ENCODE measurements at regions not wholly inside any gene's neighbourhood (a gene's known extent, or its start where the extent isn't known, plus 50 kb on each side); places are given as distances from the start of the nearest gene placed in this dataset.

GRCh38 chr21:27817074-27817473, 850.2 kb upstream of the ADAMTS5 start:
- CTCF ChIA-PET = no interaction called here
- Histone ChIP-seq H3K79me2 (ENCODE audit: control insufficient read depth, insufficient read depth, low read length) (no peaks in the 10 kb centered on the region), H3K9ac (ENCODE audit: low read length) (no peak overlapping the region), H3K27ac (ENCODE audit: low read length in 2 of 2) (no peak overlapping the region), H3K4me3 (ENCODE audit: control extremely low read depth in 1 of 5, extremely low read depth in 1 of 5, insufficient read depth in 1 of 5, low read depth in 2 of 5, low read length in 4 of 5) (no peak overlapping the region), H4K20me1 (ENCODE audit: control insufficient read depth, insufficient read depth, low read length, poor library complexity, severe bottlenecking) (no peaks in the 10 kb centered on the region), H3K27me3 (replicated peaks in 1 of 4; ENCODE audit: control extremely low read depth in 1 of 4, control insufficient read depth in 3 of 4, insufficient read depth in 4 of 4, low read length in 3 of 4) (no peaks in the 10 kb centered on the region), H3K36me3 (replicated peaks in 1 of 2; ENCODE audit: control extremely low read depth in 1 of 2, control insufficient read depth in 1 of 2, extremely low read depth in 1 of 2, insufficient read depth in 2 of 2, low read length in 1 of 2) (no peaks in the 10 kb centered on the region), H3K9me3 (ENCODE audit: control extremely low read depth in 1 of 3, control insufficient read depth in 2 of 3, insufficient read depth in 1 of 3, low read length in 2 of 3) (no peaks in the 10 kb centered on the region), H3K4me1 (ENCODE audit: control insufficient read depth in 2 of 2, insufficient read depth in 2 of 2, low read length in 2 of 2) (no peaks in the 10 kb centered on the region), H2AFZ (ENCODE audit: insufficient read depth, low read depth, low read length, poor library complexity, severe bottlenecking) (no peak overlapping the region), H3K4me2 (replicated peaks; ENCODE audit: low read depth, low read length, poor library complexity, severe bottlenecking) (no peak overlapping the region)
- Mint-ChIP-seq H3K9me3 (ENCODE audit: insufficient read depth) (no peaks in the 10 kb centered on the region), H3K4me1 (no peaks in the 10 kb centered on the region), H3K27ac (no peak overlapping the region), H3K4me3 (no peak overlapping the region), H3K27me3 (no peaks in the 10 kb centered on the region)
- intact Hi-C loops (cut with micrococcal nuclease) = no loop called here
- DNase-seq (no peak), ATAC-seq (ENCODE audit: low read depth) (no peak)
- no peak for TF ChIP-seq EZH2 (IDR thresholded peaks at IDR 0.05; ENCODE audit: borderline replicate concordance, insufficient read depth, low read depth, low read length, poor library complexity, severe bottlenecking)
- TF ChIP-seq CTCF (IDR thresholded peaks at IDR 0.05) = no peak
- no CpG with 5 or more reads among the region's 1 CpG for WGBS (ENCODE audit: insufficient coverage)
- POLR2A ChIA-PET = no interaction called here

GRCh38 chr21:27816301-27816700, 849.4 kb upstream of the ADAMTS5 start:
- WGBS (ENCODE audit: insufficient coverage) = no CpG with 5 or more reads among the region's 4 CpGs
- no peaks in the 10 kb centered on the region for H3K9me3 Mint-ChIP-seq (ENCODE audit: insufficient read depth)
- Histone ChIP-seq H3K9ac (ENCODE audit: low read length) (no peak overlapping the region), H3K4me1 (ENCODE audit: control insufficient read depth in 2 of 2, insufficient read depth in 2 of 2, low read length in 2 of 2) (no peaks in the 10 kb centered on the region), H4K20me1 (ENCODE audit: control insufficient read depth, insufficient read depth, low read length, poor library complexity, severe bottlenecking) (no peaks in the 10 kb centered on the region), H3K27ac (ENCODE audit: low read length in 2 of 2) (no peak overlapping the region), H3K27me3 (replicated peaks in 1 of 4; ENCODE audit: control extremely low read depth in 1 of 4, control insufficient read depth in 3 of 4, insufficient read depth in 4 of 4, low read length in 3 of 4) (no peaks in the 10 kb centered on the region), H3K79me2 (ENCODE audit: control insufficient read depth, insufficient read depth, low read length) (no peaks in the 10 kb centered on the region), H3K4me2 (replicated peaks; ENCODE audit: low read depth, low read length, poor library complexity, severe bottlenecking) (no peak overlapping the region), H2AFZ (ENCODE audit: insufficient read depth, low read depth, low read length, poor library complexity, severe bottlenecking) (no peak overlapping the region), H3K9me3 (ENCODE audit: control extremely low read depth in 1 of 3, control insufficient read depth in 2 of 3, insufficient read depth in 1 of 3, low read length in 2 of 3) (no peaks in the 10 kb centered on the region), H3K36me3 (replicated peaks in 1 of 2; ENCODE audit: control extremely low read depth in 1 of 2, control insufficient read depth in 1 of 2, extremely low read depth in 1 of 2, insufficient read depth in 2 of 2, low read length in 1 of 2) (no peaks in the 10 kb centered on the region), H3K4me3 (ENCODE audit: control extremely low read depth in 1 of 5, extremely low read depth in 1 of 5, insufficient read depth in 1 of 5, low read depth in 2 of 5, low read length in 4 of 5) (no peak overlapping the region)
- no peaks in the 10 kb centered on the region for H3K27me3 Mint-ChIP-seq
- intact Hi-C loops (cut with micrococcal nuclease) = no loop called here
- ATAC-seq (ENCODE audit: low read depth) = no peak
- H3K4me3 Mint-ChIP-seq = no peak overlapping the region
- DNase-seq = no peak
- TF ChIP-seq CTCF (IDR thresholded peaks at IDR 0.05) (no peak), EZH2 (IDR thresholded peaks at IDR 0.05; ENCODE audit: borderline replicate concordance, insufficient read depth, low read depth, low read length, poor library complexity, severe bottlenecking) (no peak)
- ChIA-PET POLR2A (no interaction called here), CTCF (no interaction called here)
- no peak overlapping the region for H3K27ac Mint-ChIP-seq
- H3K4me1 Mint-ChIP-seq = no peaks in the 10 kb centered on the region
